ENCODE measurements at regions not wholly inside any gene's neighbourhood (a gene's known extent, or its start where the extent isn't known, plus 50 kb on each side); places are given as distances from the start of the nearest gene placed in this dataset.

- intact Hi-C loops (cut with micrococcal nuclease), result no loop called here
- H3K9me3 ChIP-seq (replicated peaks; ENCODE audit: control insufficient read depth, insufficient read depth, low read depth, low read length), result no peaks in the 10 kb centered on the region
- BruUV-seq (replicated peaks), result no TSS peak
- no peak overlapping the region for H3K4me3 ChIP-seq
- in situ Hi-C loops (cut with MboI), result no loop called here
- H3K27ac ChIP-seq (ENCODE audit: extremely low read depth, low read depth, low read length), result no peak overlapping the region
- H4K20me1 ChIP-seq (replicated peaks; ENCODE audit: control insufficient read depth, insufficient read depth, low read length), result no peaks in the 10 kb centered on the region
- H2AFZ ChIP-seq (ENCODE audit: low read depth, low read length), result no peak overlapping the region
- 0% methylated on average over 2 of the region's 2 CpGs for WGBS (ENCODE audit: insufficient coverage, low coverage, missing lambda C conversion rate)
- no peak for ATAC-seq
- CTCF ChIA-PET (ENCODE audit: low intra/inter-chr PET ratio), result no interaction called here
- no peaks in the 10 kb centered on the region for H3K27me3 ChIP-seq (ENCODE audit: control insufficient read depth in 2 of 2, insufficient read depth in 2 of 2, low read length in 2 of 2)
- H3K4me1 ChIP-seq (replicated peaks in 1 of 2; ENCODE audit: control insufficient read depth in 2 of 2, insufficient read depth in 2 of 2, low read length in 2 of 2), result no peaks in the 10 kb centered on the region
- POLR2A ChIA-PET, result no interaction called here
- FAIRE-seq, result no peak
- no peaks in the 10 kb centered on the region for H3K79me2 ChIP-seq (ENCODE audit: control insufficient read depth, insufficient read depth, low read length)
- no peaks in the 10 kb centered on the region for H3K36me3 ChIP-seq (ENCODE audit: control insufficient read depth, insufficient read depth, low read length)
- no peaks in the 10 kb centered on the region for H3K9me1 ChIP-seq (ENCODE audit: control insufficient read depth, insufficient read depth, low read length)
- no peak overlapping the region for H3K9ac ChIP-seq (ENCODE audit: insufficient read depth in 1 of 2, low read depth in 2 of 2, low read length in 2 of 2)
- no peak for DNase-seq (ENCODE audit: extremely low read depth in 1 of 4, low spot score in 3 of 4)
- TF ChIP-seq NRF1 (conservative IDR thresholded peaks at IDR 0.05 in 1 of 2, IDR thresholded peaks at IDR 0.05 in 1 of 2), result no peak
- TF ChIP-seq BRF2 (IDR thresholded peaks at IDR 0.05; ENCODE audit: borderline replicate concordance, insufficient read depth, insufficient read length), result no peak
- TF ChIP-seq TEAD2 (tag; IDR thresholded peaks at IDR 0.05), result no peak
- no peak for TF ChIP-seq DDX20 (tag; IDR thresholded peaks at IDR 0.05; ENCODE audit: low read depth)
- TF ChIP-seq BRCA1 (IDR thresholded peaks at IDR 0.05), result no peak
- TF ChIP-seq BRCA1 (CRISPR knock-in tag; IDR thresholded peaks at IDR 0.05), result no peak
- TF ChIP-seq E2F5 (CRISPR knock-in tag; IDR thresholded peaks at IDR 0.05), result no peak
- TF ChIP-seq SP2 (IDR thresholded peaks at IDR 0.05; ENCODE audit: extremely low read depth, low read depth, low read length, poor library complexity, severe bottlenecking), result no peak
- no peak for TF ChIP-seq RFX1 (IDR thresholded peaks at IDR 0.05)
- no peak overlapping the region for H3K4me2 ChIP-seq (ENCODE audit: insufficient read depth, low read length)
Observed at GRCh38 chr2:129499747-129500146, 479.7 kb upstream of the RAB6C start.
